ENCODE measurements at regions not wholly inside any gene's neighbourhood (a gene's known extent, or its start where the extent isn't known, plus 50 kb on each side); places are given as distances from the start of the nearest gene placed in this dataset.

GRCh38 chr5:136724161-136724560, 358.8 kb upstream of the TRPC7 start:
- Histone ChIP-seq H3K4me2 (ENCODE audit: insufficient read depth in 1 of 2, low read depth in 2 of 2, low read length in 2 of 2) (no peak overlapping the region), H3K27ac (ENCODE audit: low read depth, low read length) (no peak overlapping the region), H4K20me1 (replicated peaks in 1 of 2; ENCODE audit: control insufficient read depth in 1 of 2, insufficient read depth in 2 of 2, low read length in 2 of 2) (no peaks in the 10 kb centered on the region), H2AK5ac (ENCODE audit: low read depth, low read length) (no peak overlapping the region), H2BK20ac (ENCODE audit: low read length) (no peak overlapping the region), H3K23ac (ENCODE audit: insufficient read length) (no peak overlapping the region), H3K23me2 (ENCODE audit: low read depth, low read length) (no peaks in the 10 kb centered on the region), H2AFZ (ENCODE audit: low read length) (no peak overlapping the region), H2BK12ac (ENCODE audit: low read depth, low read length) (no peak overlapping the region), H3K14ac (ENCODE audit: insufficient read length) (no peak overlapping the region), H3K4ac (replicated peaks; ENCODE audit: insufficient read length, low read depth, low read length) (no peak overlapping the region), H2BK5ac (ENCODE audit: low read depth, low read length) (no peak overlapping the region), H3K36me3 (ENCODE audit: control insufficient read depth in 2 of 4, insufficient read depth in 4 of 4, low read length in 3 of 4) (no peaks in the 10 kb centered on the region), H3K4me3 (ENCODE audit: extremely low read depth in 1 of 4, insufficient read depth in 2 of 4, low read depth in 3 of 4, low read length in 4 of 4) (no peak overlapping the region), H3K9ac (replicated peaks in 1 of 4; ENCODE audit: extremely low read depth in 1 of 4, low read depth in 3 of 4, low read length in 3 of 4) (no peak overlapping the region), H3K9me3 (ENCODE audit: insufficient read depth in 2 of 2, low read depth in 1 of 2, low read length in 1 of 2) (no peaks in the 10 kb centered on the region), H3K18ac (ENCODE audit: extremely low read depth, low read length) (no peak overlapping the region), H4K8ac (ENCODE audit: extremely low read depth, insufficient read depth, low read length) (no peak overlapping the region), H4K91ac (replicated peaks; ENCODE audit: insufficient read length, low read length) (no peak overlapping the region), H3K79me2 (ENCODE audit: control insufficient read depth in 1 of 2, insufficient read depth in 2 of 2, low read length in 2 of 2) (no peaks in the 10 kb centered on the region), H3K56ac (replicated peaks; ENCODE audit: insufficient read length, low read depth, low read length) (no peak overlapping the region), H2BK15ac (ENCODE audit: low read length) (no peak overlapping the region), H3K27me3 (replicated peaks in 1 of 4; ENCODE audit: control insufficient read depth in 3 of 4, extremely low read depth in 1 of 4, insufficient read depth in 3 of 4, low read length in 3 of 4) (no peaks in the 10 kb centered on the region), H2BK120ac (replicated peaks; ENCODE audit: low read depth, low read length) (no peak overlapping the region), H4K5ac (ENCODE audit: insufficient read length, low read depth, low read length) (no peak overlapping the region), H3K4me1 (replicated peaks in 1 of 4; ENCODE audit: control insufficient read depth in 3 of 4, insufficient read depth in 4 of 4, low read length in 3 of 4) (no peaks in the 10 kb centered on the region), H3K79me1 (ENCODE audit: low read depth, low read length) (no peaks in the 10 kb centered on the region)
- no peak for DNase-seq (ENCODE audit: low read depth in 1 of 2, low spot score in 2 of 2)
- POLR2A ChIA-PET (ENCODE audit: partially characterized antibody): no interaction called here
- WGBS, 2 experiments (ENCODE audit: extremely low coverage in 1 of 2, insufficient coverage in 1 of 2, insufficient read length in 1 of 2, insufficient replicate concordance in 2 of 2, low coverage in 1 of 2, low lambda C conversion rate in 2 of 2, missing lambda C conversion rate in 1 of 2): 85% methylated on average over 2 of the region's 2 CpGs; no CpG with 5 or more reads in 1 of the 2 experiments
- CTCF ChIA-PET (ENCODE audit: partially characterized antibody): interaction anchor here (1.2 kb wide), 1 partner anchor 45 kb away, joined by 4 read pairs; no protein-coding TSS in a partner anchor
- no peak for FAIRE-seq
- TF ChIP-seq PHF8 (conservative IDR thresholded peaks at IDR 0.05; ENCODE audit: low read depth, low read length) (no peak), ZNF274 (IDR thresholded peaks at IDR 0.05; ENCODE audit: borderline replicate concordance, extremely low read depth, low read length) (no peak), SRF (IDR thresholded peaks at IDR 0.05; ENCODE audit: low read depth, low read length) (no peak), JUND (IDR thresholded peaks at IDR 0.05; ENCODE audit: low read length) (no peak), RFX5 (IDR thresholded peaks at IDR 0.05; ENCODE audit: borderline replicate concordance, low read depth, low read length) (no peak), GABPA (IDR thresholded peaks at IDR 0.05; ENCODE audit: borderline replicate concordance, insufficient read depth, low read length) (no peak), SIRT6 (IDR thresholded peaks at IDR 0.05; ENCODE audit: low read length) (no peak), RAD21 (IDR thresholded peaks at IDR 0.05 in 1 of 2, conservative IDR thresholded peaks at IDR 0.05 in 1 of 2; ENCODE audit: low read depth in 2 of 2, low read length in 2 of 2) (no peak), POLR2AphosphoS5 (IDR thresholded peaks at IDR 0.05; ENCODE audit: low read depth, low read length) (no peak)

Data from H1 (cell line).